ENCODE measurements at regions not wholly inside any gene's neighbourhood (a gene's known extent, or its start where the extent isn't known, plus 50 kb on each side); places are given as distances from the start of the nearest gene placed in this dataset.
"Not testable (repeated sequence)": the region's sequence is repeated elsewhere in the genome, so short reads cannot be mapped to it uniquely, and the experiment has no call there.

- DNase-seq = no peak
These were observed 177.1 kb downstream of the RNF144A start for GRCh38 chr2:7094231-7094741.

- no peak for DNase-seq
These were observed 179.6 kb downstream of the RNF144A start for GRCh38 chr2:7096726-7097352.

- peak; percentile 75 for DNase-seq
These were observed 180.2 kb downstream of the RNF144A start for GRCh38 chr2:7097353-7097895.

GRCh38 chr2:7098816-7099215 is 181.6 kb downstream of the RNF144A start:
- DNase-seq = no peak

- not testable (repeated sequence) for DNase-seq
These were observed 182.5 kb downstream of the RNF144A start for GRCh38 chr2:7099687-7100086.

- DNase-seq = no peak
These were observed 185.6 kb downstream of the RNF144A start for GRCh38 chr2:7102826-7103225.

- DNase-seq = no peak
These were observed 191.8 kb downstream of the RNF144A start for GRCh38 chr2:7108792-7109532.

- DNase-seq = no peak
These were observed 192.3 kb downstream of the RNF144A start for GRCh38 chr2:7109533-7109885.

GRCh38 chr2:7111626-7112025 is 194.4 kb downstream of the RNF144A start:
- no peak for DNase-seq

GRCh38 chr2:7115364-7115763 is 198.2 kb downstream of the RNF144A start:
- DNase-seq = no peak

GRCh38 chr2:7115906-7116305 is 198.7 kb downstream of the RNF144A start:
- no peak for DNase-seq

GRCh38 chr2:7116511-7116910 is 199.3 kb downstream of the RNF144A start:
- DNase-seq = no peak

GRCh38 chr2:7117076-7117475 is 199.9 kb downstream of the RNF144A start:
- DNase-seq = no peak

- no peak for DNase-seq
These were observed 201.5 kb downstream of the RNF144A start for GRCh38 chr2:7118606-7119131.

- DNase-seq = no peak
These were observed 202.1 kb downstream of the RNF144A start for GRCh38 chr2:7119132-7119835.

GRCh38 chr2:7121851-7122250 is 204.6 kb downstream of the RNF144A start:
- no peak for DNase-seq

GRCh38 chr2:7127156-7127555 is 209.9 kb downstream of the RNF144A start:
- DNase-seq = no peak

- DNase-seq = no peak
These were observed 210.5 kb downstream of the RNF144A start for GRCh38 chr2:7127687-7128086.

- DNase-seq = no peak
These were observed 214.0 kb downstream of the RNF144A start for GRCh38 chr2:7131261-7131660.

- DNase-seq = no peak
These were observed 215.5 kb downstream of the RNF144A start for GRCh38 chr2:7132753-7133152.

- DNase-seq = no peak
These were observed 216.3 kb downstream of the RNF144A start for GRCh38 chr2:7133521-7133920.

GRCh38 chr2:7140306-7140705 is 223.1 kb downstream of the RNF144A start:
- DNase-seq = no peak

GRCh38 chr2:7145707-7146106 is 228.5 kb downstream of the RNF144A start:
- DNase-seq = no peak

All from activated CD4-positive, alpha-beta T cell treated with anti-CD3 and anti-CD28 coated beads, Interleukin-2, amount 50 U/mL, for 1 hour (primary cell).